Fibroblast of the aortic adventitia (primary cell): ENCODE measurements at regions not wholly inside any gene's neighbourhood (a gene's known extent, or its start where the extent isn't known, plus 50 kb on each side); places are given as distances from the start of the nearest gene placed in this dataset.

Source experiments
- DNase-seq: peaks from one replicate; pipeline ENCODE4 v3.0.0-alpha.2; 2010; ENCODE audit warnings: low read depth
- H3K4me3 ChIP-seq: 2 replicates; pipeline ENCODE4 v1.5.1; 2011; ENCODE audit warnings: low read depth, mild to moderate bottlenecking, control low read depth, low read length, moderate library complexity
- TF ChIP-seq, protein P1 (sequence below): IDR thresholded peaks from 2 replicates; pipeline ENCODE4 v1.5.1; 2011; ENCODE audit warnings: mild to moderate bottlenecking, low read length, control low read depth, inconsistent platforms; ENCODE audit not compliant: insufficient read depth

DNA sequence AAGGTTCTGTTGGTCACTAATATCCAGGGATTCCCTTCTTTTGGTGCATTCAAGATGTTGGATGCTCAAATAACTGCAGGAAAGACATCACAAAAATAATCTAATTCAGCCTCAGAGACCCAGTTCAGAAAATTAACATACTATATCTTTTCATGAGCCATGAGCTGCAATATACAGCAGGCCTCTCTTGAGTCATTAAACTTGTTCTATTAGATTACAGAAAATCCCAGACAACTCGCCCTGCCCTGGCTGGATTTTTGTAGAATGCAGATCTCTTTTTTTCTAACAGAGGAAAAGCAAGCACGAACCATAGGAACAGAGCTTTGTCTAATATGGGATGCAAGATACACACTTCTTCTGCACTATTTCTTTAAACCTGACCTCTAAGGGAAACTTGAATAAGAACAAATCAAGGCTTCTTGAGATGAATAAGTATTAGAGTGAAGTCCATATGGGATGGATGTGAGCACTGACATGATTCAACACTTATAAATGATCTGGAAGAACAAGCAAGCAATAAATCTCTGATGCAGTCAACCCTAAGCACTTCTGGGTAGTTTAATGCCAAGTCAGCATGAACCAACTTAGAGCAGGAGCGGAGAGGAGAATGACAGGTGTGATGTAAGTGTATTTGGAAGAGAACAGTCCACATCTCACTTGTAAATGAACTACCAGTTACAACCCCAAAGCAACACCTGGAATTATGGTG is 70.7 kb upstream of the GNAO1 start:
- no peak for DNase-seq
- H3K4me3 ChIP-seq = no peak overlapping the region
- TF ChIP-seq, protein P1, sequence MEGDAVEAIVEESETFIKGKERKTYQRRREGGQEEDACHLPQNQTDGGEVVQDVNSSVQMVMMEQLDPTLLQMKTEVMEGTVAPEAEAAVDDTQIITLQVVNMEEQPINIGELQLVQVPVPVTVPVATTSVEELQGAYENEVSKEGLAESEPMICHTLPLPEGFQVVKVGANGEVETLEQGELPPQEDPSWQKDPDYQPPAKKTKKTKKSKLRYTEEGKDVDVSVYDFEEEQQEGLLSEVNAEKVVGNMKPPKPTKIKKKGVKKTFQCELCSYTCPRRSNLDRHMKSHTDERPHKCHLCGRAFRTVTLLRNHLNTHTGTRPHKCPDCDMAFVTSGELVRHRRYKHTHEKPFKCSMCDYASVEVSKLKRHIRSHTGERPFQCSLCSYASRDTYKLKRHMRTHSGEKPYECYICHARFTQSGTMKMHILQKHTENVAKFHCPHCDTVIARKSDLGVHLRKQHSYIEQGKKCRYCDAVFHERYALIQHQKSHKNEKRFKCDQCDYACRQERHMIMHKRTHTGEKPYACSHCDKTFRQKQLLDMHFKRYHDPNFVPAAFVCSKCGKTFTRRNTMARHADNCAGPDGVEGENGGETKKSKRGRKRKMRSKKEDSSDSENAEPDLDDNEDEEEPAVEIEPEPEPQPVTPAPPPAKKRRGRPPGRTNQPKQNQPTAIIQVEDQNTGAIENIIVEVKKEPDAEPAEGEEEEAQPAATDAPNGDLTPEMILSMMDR = no peak

DNA sequence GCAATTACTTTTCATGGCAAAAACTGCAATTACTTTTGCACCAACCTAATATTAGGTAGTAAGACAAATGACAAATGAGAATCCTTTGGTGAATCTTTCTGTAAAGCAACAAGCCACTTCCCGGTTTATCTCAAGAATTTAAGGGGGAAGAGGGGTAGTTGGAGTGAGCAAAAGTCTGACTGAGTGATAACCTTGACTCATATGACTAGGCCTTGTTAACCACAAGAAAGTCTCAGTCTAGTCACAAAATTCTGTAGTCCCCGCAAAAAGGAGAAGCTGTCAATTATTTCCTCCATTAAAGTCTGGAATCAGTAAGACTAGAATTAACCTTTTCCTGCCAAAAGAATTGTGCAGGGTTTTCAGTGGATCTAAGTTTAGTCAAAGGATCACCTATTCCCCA is 72.2 kb upstream of the GNAO1 start:
- DNase-seq = no peak
- H3K4me3 ChIP-seq = no peak overlapping the region
- TF ChIP-seq, protein P1 = no peak

DNA sequence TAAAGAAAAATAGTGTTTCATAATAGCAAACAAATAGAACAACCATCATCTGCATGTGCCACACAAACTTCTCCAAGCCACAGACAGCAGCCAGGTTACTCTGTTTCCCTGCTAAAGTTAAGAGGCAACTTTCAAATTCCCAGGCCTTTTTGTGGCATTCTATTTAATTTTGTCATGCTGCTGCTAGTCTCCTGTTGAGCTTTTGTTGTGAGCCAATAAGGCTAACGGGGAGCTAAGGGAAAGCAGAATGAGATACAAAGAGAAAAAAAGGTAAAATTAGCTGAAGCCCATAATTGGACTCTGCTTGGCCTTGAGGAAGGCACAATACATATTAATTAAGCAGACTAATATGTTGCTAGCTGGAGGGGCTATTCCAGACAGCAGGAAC is 74.7 kb upstream of the GNAO1 start:
- no peak overlapping the region for H3K4me3 ChIP-seq
- DNase-seq = no peak
- TF ChIP-seq, protein P1 = no peak

DNA sequence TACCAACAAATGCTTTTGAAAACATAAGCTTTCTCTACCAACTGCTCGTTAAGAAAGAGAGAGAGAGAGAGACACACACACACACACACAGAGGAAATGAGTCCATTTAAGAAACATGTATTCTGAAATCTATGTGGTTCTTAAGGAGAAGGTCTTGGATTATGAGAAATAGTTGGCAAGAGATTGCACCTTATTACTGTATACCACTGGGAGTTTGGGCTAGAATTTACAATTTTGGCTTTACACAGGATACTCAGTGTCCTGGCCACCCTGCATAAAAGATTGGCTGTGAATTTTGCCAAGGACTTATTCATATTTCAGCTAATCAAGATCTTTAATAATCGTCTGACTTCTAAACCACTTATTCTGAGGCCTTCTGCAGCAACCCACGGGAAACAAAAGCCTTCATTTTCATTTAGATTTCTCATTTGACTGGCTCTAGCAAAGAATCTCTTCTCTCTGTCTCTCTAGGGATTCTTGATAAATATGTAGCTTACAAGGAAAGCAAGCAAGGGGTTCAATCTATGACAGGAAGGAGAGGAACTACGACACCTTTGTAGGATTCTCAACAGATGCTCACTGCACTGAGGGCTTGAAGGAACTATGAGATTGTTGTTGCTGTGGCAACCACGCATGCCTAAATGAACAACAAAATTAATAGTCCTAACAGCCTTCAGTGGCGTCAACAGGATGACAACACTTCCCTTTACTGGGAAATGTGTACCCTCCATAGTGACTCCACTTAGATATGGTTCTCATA is 75.3 kb upstream of the GNAO1 start:
- no peak overlapping the region for H3K4me3 ChIP-seq
- TF ChIP-seq, protein P1 = no peak
- DNase-seq = peak; percentile 1

DNA sequence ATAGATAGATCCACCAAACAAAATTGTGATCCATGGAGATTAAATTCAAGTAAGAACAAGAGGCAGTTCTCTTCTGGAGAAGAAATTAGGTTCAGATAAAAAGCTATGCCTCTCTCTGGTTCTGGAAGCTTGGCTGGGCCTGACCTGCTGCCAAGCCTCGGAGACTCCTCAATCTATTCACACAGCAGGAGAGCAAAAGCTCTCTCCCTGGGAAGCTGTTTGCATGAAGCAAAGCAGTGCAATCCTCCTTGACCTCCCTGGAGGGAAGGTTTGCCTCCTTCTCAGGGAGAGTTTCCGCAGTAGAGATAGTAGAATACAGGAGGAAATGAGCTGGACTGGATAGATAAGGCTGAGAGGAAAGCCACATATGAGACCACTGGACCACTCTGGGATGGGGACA is 78.1 kb upstream of the GNAO1 start:
- no peak for DNase-seq
- H3K4me3 ChIP-seq = no peak overlapping the region
- TF ChIP-seq, protein P1 = no peak

DNA sequence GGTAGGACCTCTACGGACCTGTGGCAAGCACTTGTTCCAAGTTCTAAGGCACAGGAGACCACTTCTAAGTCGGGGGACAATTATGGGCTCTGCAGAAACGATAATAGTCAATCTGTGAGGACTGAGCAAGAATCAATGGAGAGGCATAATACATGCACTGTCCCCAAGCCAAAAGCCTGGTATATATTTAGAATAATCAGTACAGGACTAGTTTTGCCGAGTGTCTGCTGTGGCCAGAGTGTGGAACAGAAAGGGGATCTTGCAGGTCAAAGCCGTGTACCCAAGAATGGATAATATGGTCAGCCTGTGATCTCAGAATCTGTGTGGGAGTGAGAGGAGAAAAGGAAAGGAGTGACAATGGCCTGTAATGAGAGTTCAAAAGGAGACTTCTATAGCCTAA is 80.2 kb upstream of the GNAO1 start:
- TF ChIP-seq, protein P1 = no peak
- no peak for DNase-seq
- no peak overlapping the region for H3K4me3 ChIP-seq
